WTC11 (cell line): ENCODE measurements at regions not wholly inside any gene's neighbourhood (a gene's known extent, or its start where the extent isn't known, plus 50 kb on each side); places are given as distances from the start of the nearest gene placed in this dataset.

Source experiments
- ATAC-seq: fragments of 200-7000 bp; cut with Tn5 transposase; 2 replicates; pipeline ENCODE4 v1.10.0; 2021; ENCODE audit warnings: mild to moderate bottlenecking, moderate library complexity
- CTCF ChIA-PET: fragments of 300-600 bp; sonication (Branson Sonifier 250); formaldehyde crosslinking; loops from one replicate; lab custom pipeline; 2021; ENCODE audit warnings: antibody characterized with exemption; lab: Charles Lee
- POLR2A ChIA-PET: fragments of 350-600 bp; sonication (Branson Sonifier 250); formaldehyde crosslinking; loops from one replicate; lab custom pipeline; 2021; ENCODE audit warnings: antibody characterized with exemption; lab: Charles Lee
- DNase-seq: peaks from one replicate; pipeline ENCODE4 v3.0.0; 2021; ENCODE audit warnings: low spot score
- H3K27ac Mint-ChIP-seq: 2 replicates; pipeline ENCODE4 v1.8.0; 2021; ENCODE audit warnings: mixed read lengths
- H3K27me3 Mint-ChIP-seq: 2 replicates; pipeline ENCODE4 v1.8.0; 2021; ENCODE audit warnings: low read depth, mild to moderate bottlenecking, moderate library complexity, mixed read lengths
- H3K36me3 Mint-ChIP-seq: 2 replicates; pipeline ENCODE4 v1.8.0; 2021; ENCODE audit warnings: mixed read lengths
- H3K4me1 Mint-ChIP-seq: 2 replicates; pipeline ENCODE4 v1.8.0; 2022; ENCODE audit warnings: mixed read lengths
- H3K4me3 Mint-ChIP-seq: 2 replicates; pipeline ENCODE4 v1.8.0; 2021; ENCODE audit warnings: mild to moderate bottlenecking, moderate library complexity, mixed read lengths
- H3K9me3 Mint-ChIP-seq: 2 replicates; pipeline ENCODE4 v1.8.0; 2021; ENCODE audit warnings: mixed read lengths
- CREM ChIP-seq: sonication (generic); formaldehyde crosslinking; IDR thresholded peaks from 2 replicates; pipeline ENCODE4 v1.8.1; 2022; ENCODE audit warnings: mild to moderate bottlenecking, missing genetic modification reagents, moderate library complexity
- GABPB1 ChIP-seq: sonication (generic); formaldehyde crosslinking; IDR thresholded peaks from 2 replicates; pipeline ENCODE4 v1.8.1; 2023; ENCODE audit warnings: mild to moderate bottlenecking, missing genetic modification reagents
- JUN ChIP-seq: sonication (generic); formaldehyde crosslinking; IDR thresholded peaks from 2 replicates; pipeline ENCODE4 v1.8.0; 2023; ENCODE audit warnings: mild to moderate bottlenecking, missing genetic modification reagents
- MXD4 ChIP-seq: fragments of 250-450 bp; sonication (Bioruptor Pico); IDR thresholded peaks from 2 replicates; pipeline ENCODE4 v1.8.0; 2021; ENCODE audit warnings: mild to moderate bottlenecking, moderate library complexity, borderline replicate concordance
- NFYB ChIP-seq: sonication (generic); formaldehyde crosslinking; conservative IDR thresholded peaks from 2 replicates; pipeline ENCODE4 v1.8.0; 2022; ENCODE audit warnings: low read depth, missing genetic modification reagents
- PRRX2 ChIP-seq: fragments of 250-450 bp; sonication (Bioruptor Pico); IDR thresholded peaks from 2 replicates; pipeline ENCODE4 v1.8.0; 2021; ENCODE audit warnings: mild to moderate bottlenecking
- SMAD3 ChIP-seq: sonication (generic); formaldehyde crosslinking; IDR thresholded peaks from 2 replicates; pipeline ENCODE4 v1.8.0; 2022; ENCODE audit warnings: missing genetic modification reagents, mild to moderate bottlenecking, borderline replicate concordance
- SOX15 ChIP-seq: fragments of 250-450 bp; sonication (Bioruptor Pico); IDR thresholded peaks from 2 replicates; pipeline ENCODE4 v1.9.0; 2021; ENCODE audit warnings: mild to moderate bottlenecking
- SP1 ChIP-seq: sonication (generic); formaldehyde crosslinking; conservative IDR thresholded peaks from 2 replicates; pipeline ENCODE4 v1.8.1; 2022; ENCODE audit warnings: missing genetic modification reagents
- TEAD4 ChIP-seq: sonication (generic); formaldehyde crosslinking; IDR thresholded peaks from 2 replicates; pipeline ENCODE4 v1.8.0; 2022; ENCODE audit warnings: mild to moderate bottlenecking, missing genetic modification reagents
- ZBTB21 ChIP-seq: sonication (generic); formaldehyde crosslinking; IDR thresholded peaks from 2 replicates; pipeline ENCODE4 v1.8.1; 2023; ENCODE audit warnings: mild to moderate bottlenecking, missing genetic modification reagents, borderline replicate concordance
- ZNF232 ChIP-seq: sonication (generic); formaldehyde crosslinking; IDR thresholded peaks from 2 replicates; pipeline ENCODE4 v1.8.0; 2022; ENCODE audit warnings: mild to moderate bottlenecking, missing genetic modification reagents
- TF ChIP-seq, protein P1 (sequence below): sonication (generic); formaldehyde crosslinking; IDR thresholded peaks from 2 replicates; pipeline ENCODE4 v1.8.1; 2022; ENCODE audit warnings: low read depth, missing genetic modification reagents, borderline replicate concordance
- TF ChIP-seq, protein P2 (sequence below): sonication (generic); formaldehyde crosslinking; IDR thresholded peaks from 2 replicates; pipeline ENCODE4 v1.8.0; 2022; ENCODE audit warnings: missing genetic modification reagents
- TF ChIP-seq, protein P3 (sequence below): fragments of 250-450 bp; sonication (Bioruptor Pico); IDR thresholded peaks from 2 replicates; pipeline ENCODE4 v1.9.0; 2021; ENCODE audit warnings: moderate library complexity, mild to moderate bottlenecking, inconsistent platforms, borderline replicate concordance
- TF ChIP-seq, protein P4 (sequence below): sonication (generic); formaldehyde crosslinking; IDR thresholded peaks from 2 replicates; pipeline ENCODE4 v1.8.1; 2022; ENCODE audit warnings: mild to moderate bottlenecking, moderate library complexity, missing genetic modification reagents
- TF ChIP-seq, protein P5 (sequence below): fragments of 250-450 bp; sonication (Bioruptor Pico); IDR thresholded peaks from 2 replicates; pipeline ENCODE4 v1.8.0; 2021; ENCODE audit warnings: mild to moderate bottlenecking
- TF ChIP-seq, protein P6 (sequence below): sonication (generic); formaldehyde crosslinking; IDR thresholded peaks from 2 replicates; pipeline ENCODE4 v1.8.0; 2022; ENCODE audit warnings: mild to moderate bottlenecking, missing genetic modification reagents
- TF ChIP-seq, protein P7 (sequence below): sonication (generic); formaldehyde crosslinking; IDR thresholded peaks from 2 replicates; pipeline ENCODE4 v1.8.0; 2023; ENCODE audit warnings: missing genetic modification reagents, mild to moderate bottlenecking, borderline replicate concordance
- TF ChIP-seq, protein P8 (sequence below): sonication (generic); formaldehyde crosslinking; IDR thresholded peaks from 2 replicates; pipeline ENCODE4 v1.8.0; 2023; ENCODE audit warnings: missing genetic modification reagents

DNA sequence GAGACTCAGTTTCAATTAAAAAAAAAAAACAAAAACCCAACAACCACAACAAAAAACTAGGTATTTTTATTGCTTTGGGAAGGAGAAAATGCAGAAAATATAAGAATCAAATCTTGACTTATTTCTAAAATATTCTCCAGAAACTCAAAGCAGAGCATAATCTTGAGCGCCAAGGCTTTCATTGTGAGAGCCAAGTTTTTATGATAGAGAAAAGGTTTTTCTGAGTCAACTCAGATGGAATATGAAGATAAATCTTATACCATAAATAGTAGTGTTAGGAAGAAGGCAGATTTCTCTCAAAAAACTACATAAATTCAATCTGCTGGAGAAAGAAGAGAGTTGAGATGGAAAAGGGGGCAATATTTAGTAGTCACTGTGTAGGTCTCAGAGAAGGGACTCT, 121.2 kb upstream of the OSR1 start:
- H3K36me3 Mint-ChIP-seq = no peaks in the 10 kb centered on the region
- ChIA-PET POLR2A (no interaction called here), CTCF (no interaction called here)
- DNase-seq = no peak
- H3K27me3 Mint-ChIP-seq = no peaks in the 10 kb centered on the region
- TF ChIP-seq TEAD4 (CRISPR knock-in tag) = no peak
- TF ChIP-seq, protein P1, sequence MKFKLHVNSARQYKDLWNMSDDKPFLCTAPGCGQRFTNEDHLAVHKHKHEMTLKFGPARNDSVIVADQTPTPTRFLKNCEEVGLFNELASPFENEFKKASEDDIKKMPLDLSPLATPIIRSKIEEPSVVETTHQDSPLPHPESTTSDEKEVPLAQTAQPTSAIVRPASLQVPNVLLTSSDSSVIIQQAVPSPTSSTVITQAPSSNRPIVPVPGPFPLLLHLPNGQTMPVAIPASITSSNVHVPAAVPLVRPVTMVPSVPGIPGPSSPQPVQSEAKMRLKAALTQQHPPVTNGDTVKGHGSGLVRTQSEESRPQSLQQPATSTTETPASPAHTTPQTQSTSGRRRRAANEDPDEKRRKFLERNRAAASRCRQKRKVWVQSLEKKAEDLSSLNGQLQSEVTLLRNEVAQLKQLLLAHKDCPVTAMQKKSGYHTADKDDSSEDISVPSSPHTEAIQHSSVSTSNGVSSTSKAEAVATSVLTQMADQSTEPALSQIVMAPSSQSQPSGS (CRISPR knock-in tag) = no peak
- TF ChIP-seq CREM = no peak
- TF ChIP-seq, protein P2, sequence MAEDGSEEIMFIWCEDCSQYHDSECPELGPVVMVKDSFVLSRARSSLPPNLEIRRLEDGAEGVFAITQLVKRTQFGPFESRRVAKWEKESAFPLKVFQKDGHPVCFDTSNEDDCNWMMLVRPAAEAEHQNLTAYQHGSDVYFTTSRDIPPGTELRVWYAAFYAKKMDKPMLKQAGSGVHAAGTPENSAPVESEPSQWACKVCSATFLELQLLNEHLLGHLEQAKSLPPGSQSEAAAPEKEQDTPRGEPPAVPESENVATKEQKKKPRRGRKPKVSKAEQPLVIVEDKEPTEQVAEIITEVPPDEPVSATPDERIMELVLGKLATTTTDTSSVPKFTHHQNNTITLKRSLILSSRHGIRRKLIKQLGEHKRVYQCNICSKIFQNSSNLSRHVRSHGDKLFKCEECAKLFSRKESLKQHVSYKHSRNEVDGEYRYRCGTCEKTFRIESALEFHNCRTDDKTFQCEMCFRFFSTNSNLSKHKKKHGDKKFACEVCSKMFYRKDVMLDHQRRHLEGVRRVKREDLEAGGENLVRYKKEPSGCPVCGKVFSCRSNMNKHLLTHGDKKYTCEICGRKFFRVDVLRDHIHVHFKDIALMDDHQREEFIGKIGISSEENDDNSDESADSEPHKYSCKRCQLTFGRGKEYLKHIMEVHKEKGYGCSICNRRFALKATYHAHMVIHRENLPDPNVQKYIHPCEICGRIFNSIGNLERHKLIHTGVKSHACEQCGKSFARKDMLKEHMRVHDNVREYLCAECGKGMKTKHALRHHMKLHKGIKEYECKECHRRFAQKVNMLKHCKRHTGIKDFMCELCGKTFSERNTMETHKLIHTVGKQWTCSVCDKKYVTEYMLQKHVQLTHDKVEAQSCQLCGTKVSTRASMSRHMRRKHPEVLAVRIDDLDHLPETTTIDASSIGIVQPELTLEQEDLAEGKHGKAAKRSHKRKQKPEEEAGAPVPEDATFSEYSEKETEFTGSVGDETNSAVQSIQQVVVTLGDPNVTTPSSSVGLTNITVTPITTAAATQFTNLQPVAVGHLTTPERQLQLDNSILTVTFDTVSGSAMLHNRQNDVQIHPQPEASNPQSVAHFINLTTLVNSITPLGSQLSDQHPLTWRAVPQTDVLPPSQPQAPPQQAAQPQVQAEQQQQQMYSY (CRISPR knock-in tag) = no peak
- no peak for TF ChIP-seq NFYB (CRISPR knock-in tag)
- TF ChIP-seq, all 79 proteins: peak for 0
- no peaks in the 10 kb centered on the region for H3K9me3 Mint-ChIP-seq
- H3K4me3 Mint-ChIP-seq = no peak overlapping the region
- H3K27ac Mint-ChIP-seq = no peak overlapping the region
- no peaks in the 10 kb centered on the region for H3K4me1 Mint-ChIP-seq
- ATAC-seq = no peak

DNA sequence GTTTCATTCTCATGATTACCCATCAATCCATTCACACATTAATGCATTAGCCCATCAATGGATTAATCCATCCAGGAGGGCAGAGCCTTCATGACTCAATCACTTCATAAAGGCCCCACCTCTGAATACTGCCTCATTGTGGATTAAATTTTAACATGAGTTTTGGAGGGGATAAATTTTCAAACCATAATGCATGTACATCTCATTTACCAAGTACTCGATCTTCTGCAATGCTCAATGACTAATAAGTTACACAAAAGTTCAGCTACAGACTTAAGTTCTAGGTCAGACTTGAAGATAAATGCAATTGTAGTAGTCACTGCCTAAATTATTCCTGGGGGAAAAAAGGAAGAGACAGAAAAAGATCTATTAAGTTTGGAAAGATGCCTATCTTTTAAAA, 120.0 kb upstream of the OSR1 start:
- POLR2A ChIA-PET = no interaction called here
- peaks cover 4% of the 10 kb centered on the region for H3K4me1 Mint-ChIP-seq
- TF ChIP-seq GABPB1 = no peak
- TF ChIP-seq, protein P3, sequence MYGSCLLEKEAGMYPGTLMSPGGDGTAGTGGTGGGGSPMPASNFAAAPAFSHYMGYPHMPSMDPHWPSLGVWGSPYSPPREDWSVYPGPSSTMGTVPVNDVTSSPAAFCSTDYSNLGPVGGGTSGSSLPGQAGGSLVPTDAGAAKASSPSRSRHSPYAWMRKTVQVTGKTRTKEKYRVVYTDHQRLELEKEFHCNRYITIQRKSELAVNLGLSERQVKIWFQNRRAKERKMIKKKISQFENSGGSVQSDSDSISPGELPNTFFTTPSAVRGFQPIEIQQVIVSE (CRISPR knock-in tag) = no peak
- TF ChIP-seq, protein P4, sequence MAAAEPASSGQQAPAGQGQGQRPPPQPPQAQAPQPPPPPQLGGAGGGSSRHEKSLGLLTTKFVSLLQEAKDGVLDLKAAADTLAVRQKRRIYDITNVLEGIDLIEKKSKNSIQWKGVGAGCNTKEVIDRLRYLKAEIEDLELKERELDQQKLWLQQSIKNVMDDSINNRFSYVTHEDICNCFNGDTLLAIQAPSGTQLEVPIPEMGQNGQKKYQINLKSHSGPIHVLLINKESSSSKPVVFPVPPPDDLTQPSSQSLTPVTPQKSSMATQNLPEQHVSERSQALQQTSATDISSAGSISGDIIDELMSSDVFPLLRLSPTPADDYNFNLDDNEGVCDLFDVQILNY (CRISPR knock-in tag) = no peak
- TF ChIP-seq ZBTB21 (CRISPR knock-in tag) = no peak
- TF ChIP-seq, protein P5, sequence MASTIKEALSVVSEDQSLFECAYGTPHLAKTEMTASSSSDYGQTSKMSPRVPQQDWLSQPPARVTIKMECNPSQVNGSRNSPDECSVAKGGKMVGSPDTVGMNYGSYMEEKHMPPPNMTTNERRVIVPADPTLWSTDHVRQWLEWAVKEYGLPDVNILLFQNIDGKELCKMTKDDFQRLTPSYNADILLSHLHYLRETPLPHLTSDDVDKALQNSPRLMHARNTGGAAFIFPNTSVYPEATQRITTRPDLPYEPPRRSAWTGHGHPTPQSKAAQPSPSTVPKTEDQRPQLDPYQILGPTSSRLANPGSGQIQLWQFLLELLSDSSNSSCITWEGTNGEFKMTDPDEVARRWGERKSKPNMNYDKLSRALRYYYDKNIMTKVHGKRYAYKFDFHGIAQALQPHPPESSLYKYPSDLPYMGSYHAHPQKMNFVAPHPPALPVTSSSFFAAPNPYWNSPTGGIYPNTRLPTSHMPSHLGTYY (CRISPR knock-in tag) = no peak
- TF ChIP-seq JUN (CRISPR knock-in tag) = no peak
- TF ChIP-seq SMAD3 (CRISPR knock-in tag) = no peak
- no peak for TF ChIP-seq SP1 (CRISPR knock-in tag)
- no peak for TF ChIP-seq PRRX2 (CRISPR knock-in tag)
- TF ChIP-seq ZNF232 (CRISPR knock-in tag) = no peak
- TF ChIP-seq MXD4 (CRISPR knock-in tag) = no peak
- no peak for TF ChIP-seq SOX15 (CRISPR knock-in tag)
- TF ChIP-seq, protein P6, sequence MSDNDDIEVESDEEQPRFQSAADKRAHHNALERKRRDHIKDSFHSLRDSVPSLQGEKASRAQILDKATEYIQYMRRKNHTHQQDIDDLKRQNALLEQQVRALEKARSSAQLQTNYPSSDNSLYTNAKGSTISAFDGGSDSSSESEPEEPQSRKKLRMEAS (CRISPR knock-in tag) = no peak
- TF ChIP-seq, protein P7, sequence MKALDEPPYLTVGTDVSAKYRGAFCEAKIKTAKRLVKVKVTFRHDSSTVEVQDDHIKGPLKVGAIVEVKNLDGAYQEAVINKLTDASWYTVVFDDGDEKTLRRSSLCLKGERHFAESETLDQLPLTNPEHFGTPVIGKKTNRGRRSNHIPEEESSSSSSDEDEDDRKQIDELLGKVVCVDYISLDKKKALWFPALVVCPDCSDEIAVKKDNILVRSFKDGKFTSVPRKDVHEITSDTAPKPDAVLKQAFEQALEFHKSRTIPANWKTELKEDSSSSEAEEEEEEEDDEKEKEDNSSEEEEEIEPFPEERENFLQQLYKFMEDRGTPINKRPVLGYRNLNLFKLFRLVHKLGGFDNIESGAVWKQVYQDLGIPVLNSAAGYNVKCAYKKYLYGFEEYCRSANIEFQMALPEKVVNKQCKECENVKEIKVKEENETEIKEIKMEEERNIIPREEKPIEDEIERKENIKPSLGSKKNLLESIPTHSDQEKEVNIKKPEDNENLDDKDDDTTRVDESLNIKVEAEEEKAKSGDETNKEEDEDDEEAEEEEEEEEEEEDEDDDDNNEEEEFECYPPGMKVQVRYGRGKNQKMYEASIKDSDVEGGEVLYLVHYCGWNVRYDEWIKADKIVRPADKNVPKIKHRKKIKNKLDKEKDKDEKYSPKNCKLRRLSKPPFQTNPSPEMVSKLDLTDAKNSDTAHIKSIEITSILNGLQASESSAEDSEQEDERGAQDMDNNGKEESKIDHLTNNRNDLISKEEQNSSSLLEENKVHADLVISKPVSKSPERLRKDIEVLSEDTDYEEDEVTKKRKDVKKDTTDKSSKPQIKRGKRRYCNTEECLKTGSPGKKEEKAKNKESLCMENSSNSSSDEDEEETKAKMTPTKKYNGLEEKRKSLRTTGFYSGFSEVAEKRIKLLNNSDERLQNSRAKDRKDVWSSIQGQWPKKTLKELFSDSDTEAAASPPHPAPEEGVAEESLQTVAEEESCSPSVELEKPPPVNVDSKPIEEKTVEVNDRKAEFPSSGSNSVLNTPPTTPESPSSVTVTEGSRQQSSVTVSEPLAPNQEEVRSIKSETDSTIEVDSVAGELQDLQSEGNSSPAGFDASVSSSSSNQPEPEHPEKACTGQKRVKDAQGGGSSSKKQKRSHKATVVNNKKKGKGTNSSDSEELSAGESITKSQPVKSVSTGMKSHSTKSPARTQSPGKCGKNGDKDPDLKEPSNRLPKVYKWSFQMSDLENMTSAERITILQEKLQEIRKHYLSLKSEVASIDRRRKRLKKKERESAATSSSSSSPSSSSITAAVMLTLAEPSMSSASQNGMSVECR (CRISPR knock-in tag) = no peak
- TF ChIP-seq, protein P8, sequence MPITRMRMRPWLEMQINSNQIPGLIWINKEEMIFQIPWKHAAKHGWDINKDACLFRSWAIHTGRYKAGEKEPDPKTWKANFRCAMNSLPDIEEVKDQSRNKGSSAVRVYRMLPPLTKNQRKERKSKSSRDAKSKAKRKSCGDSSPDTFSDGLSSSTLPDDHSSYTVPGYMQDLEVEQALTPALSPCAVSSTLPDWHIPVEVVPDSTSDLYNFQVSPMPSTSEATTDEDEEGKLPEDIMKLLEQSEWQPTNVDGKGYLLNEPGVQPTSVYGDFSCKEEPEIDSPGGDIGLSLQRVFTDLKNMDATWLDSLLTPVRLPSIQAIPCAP (CRISPR knock-in tag) = no peak

More for the DNA sequence above, 120.0 kb upstream of the OSR1 start:
- Mint-ChIP-seq H3K36me3 (no peaks in the 10 kb centered on the region), H3K27me3 (no peaks in the 10 kb centered on the region), H3K4me3 (no peak overlapping the region), H3K9me3 (no peaks in the 10 kb centered on the region), H3K27ac (no peak overlapping the region)
- no peak for DNase-seq
- ATAC-seq = no peak
- CTCF ChIA-PET = no interaction called here
